HepG2 (cell line): ENCODE measurements at regions not wholly inside any gene's neighbourhood (a gene's known extent, or its start where the extent isn't known, plus 50 kb on each side); places are given as distances from the start of the nearest gene placed in this dataset.

Experiments used
- CBX5 ChIP-seq: sonication (generic); formaldehyde crosslinking; IDR thresholded peaks from 2 replicates; pipeline ENCODE4 v1.4.0; 2020; ENCODE audit warnings: missing genetic modification reagents, borderline replicate concordance
- DZIP1 ChIP-seq: sonication (generic); formaldehyde crosslinking; IDR thresholded peaks from 2 replicates; pipeline ENCODE4 v1.5.0; 2020; ENCODE audit warnings: mild to moderate bottlenecking, missing genetic modification reagents
- HDAC2 ChIP-seq: sonication (generic); formaldehyde crosslinking; IDR thresholded peaks from 2 replicates; pipeline ENCODE4 v1.4.0; 2020; ENCODE audit warnings: missing genetic modification reagents
- HDAC6 ChIP-seq: fragments of 200-600 bp; sonication (generic); IDR thresholded peaks from 2 replicates; pipeline ENCODE4 v1.7.0; 2017; ENCODE audit warnings: mild to moderate bottlenecking, antibody characterized with exemption, low read length, low read depth
- PBX3 ChIP-seq: sonication (generic); formaldehyde crosslinking; IDR thresholded peaks from 2 replicates; pipeline ENCODE4 v1.8.1; 2023; ENCODE audit warnings: missing genetic modification reagents, inconsistent platforms, borderline replicate concordance
- PHF20 ChIP-seq: sonication (generic); formaldehyde crosslinking; IDR thresholded peaks from 2 replicates; pipeline ENCODE4 v1.5.0; 2020; ENCODE audit warnings: mild to moderate bottlenecking, missing genetic modification reagents
- REXO4 ChIP-seq: sonication (generic); formaldehyde crosslinking; IDR thresholded peaks from 2 replicates; pipeline ENCODE4 v1.8.0; 2022; ENCODE audit warnings: missing genetic modification reagents, mild to moderate bottlenecking, borderline replicate concordance
- SNRNP70 ChIP-seq: fragments of 200-400 bp; formaldehyde crosslinking; IDR thresholded peaks from 2 replicates; pipeline ENCODE4 v1.6.1; 2017; ENCODE audit warnings: mild to moderate bottlenecking, low read depth, low read length, moderate library complexity
- STAT6 ChIP-seq: sonication (generic); formaldehyde crosslinking; IDR thresholded peaks from 2 replicates; pipeline ENCODE4 v1.4.0; 2020; ENCODE audit warnings: missing genetic modification reagents, mild to moderate bottlenecking, borderline replicate concordance
- U2AF2 ChIP-seq: fragments of 200-400 bp; formaldehyde crosslinking; IDR thresholded peaks from 2 replicates; pipeline ENCODE4 v1.6.1; 2017; ENCODE audit warnings: low read depth, mild to moderate bottlenecking, low read length
- ZNF18 ChIP-seq: sonication (generic); formaldehyde crosslinking; IDR thresholded peaks from 2 replicates; pipeline ENCODE4 v1.8.0; 2022; ENCODE audit warnings: mild to moderate bottlenecking, missing genetic modification reagents; ENCODE audit not compliant: insufficient replicate concordance
- ZNF646 ChIP-seq: sonication (generic); formaldehyde crosslinking; IDR thresholded peaks from 2 replicates; pipeline ENCODE4 v1.9.0; 2021; ENCODE audit warnings: mild to moderate bottlenecking, missing genetic modification reagents

GRCh38 chr5:5828619-5829018 is 406.1 kb downstream of the ICE1 start (continued):
- no peak for TF ChIP-seq DZIP1 (CRISPR knock-in tag)
- no peak for TF ChIP-seq PHF20 (CRISPR knock-in tag)
- no peak for TF ChIP-seq ZNF646
- TF ChIP-seq ZNF18 (CRISPR knock-in tag), result no peak
- no peak for TF ChIP-seq HDAC6
- peak; percentile 74 for TF ChIP-seq HDAC2 (CRISPR knock-in tag)
- no peak for TF ChIP-seq STAT6 (CRISPR knock-in tag)
- TF ChIP-seq REXO4 (CRISPR knock-in tag), result no peak
- TF ChIP-seq PBX3 (CRISPR knock-in tag), result no peak
- no peak for TF ChIP-seq SNRNP70
- no peak for TF ChIP-seq U2AF2
- no peak for TF ChIP-seq CBX5 (CRISPR knock-in tag)
